Peyer's patch (tissue), 4 donors: ENCODE measurements at regions not wholly inside any gene's neighbourhood (a gene's known extent, or its start where the extent isn't known, plus 50 kb on each side); places are given as distances from the start of the nearest gene placed in this dataset.

Experiments
- DNase-seq, 3 donors: peaks; one replicate each; pipeline ENCODE4 v3.0.0-alpha.2; 2017 to 2019
- H3K27ac ChIP-seq, 4 donors: fragments of 200-600 bp; sonication (generic); one replicate each; pipeline ENCODE4 v1.5.1; 2016 to 2019
- H3K27me3 ChIP-seq, 2 donors: fragments of 200-600 bp; sonication (generic); one replicate each; pipeline ENCODE4 v1.5.1; 2019
- H3K36me3 ChIP-seq, 3 donors: fragments of 200-600 bp; sonication (generic); one replicate each; pipeline ENCODE4 v1.5.1; 2016 to 2019
- H3K4me1 ChIP-seq, 4 donors: fragments of 200-600 bp; sonication (generic); one replicate each; pipeline ENCODE4 v1.5.1; 2016 to 2019
- H3K4me3 ChIP-seq, 4 donors: fragments of 200-600 bp; sonication (generic); 1 replicate in 3 of 4; 2 replicates in 1 of 4; pipeline ENCODE4 v1.5.1; 2016 to 2019; ENCODE audit warnings: mild to moderate bottlenecking in 1 of 4
- H3K9me3 ChIP-seq, 4 donors: fragments of 200-600 bp; sonication (generic); one replicate each; pipeline ENCODE4 v1.5.1; 2016 to 2019; ENCODE audit warnings: mild to moderate bottlenecking in 1 of 4
- CTCF ChIP-seq, 6 experiments: fragments of 450-650 bp in 4 of 6; fragments of 200-600 bp in 2 of 6; sonication (generic) in 1 of 6; IDR thresholded peaks; one replicate each; pipeline ENCODE4 v1.5.1; 2017 to 2019; ENCODE audit warnings: antibody characterized with exemption in 6 of 6, mild to moderate bottlenecking in 3 of 6, moderate library complexity in 1 of 6
- POLR2A ChIP-seq, 2 donors: fragments of 450-650 bp; IDR thresholded peaks; one replicate each; pipeline ENCODE4 v1.5.1; 2017; ENCODE audit warnings: antibody characterized with exemption in 2 of 2, mild to moderate bottlenecking in 2 of 2, moderate library complexity in 2 of 2

GRCh38 chr1:87743256-87743655, 414.6 kb downstream of the LMO4 start:
- no peaks in the 10 kb centered on the region for H3K9me3 ChIP-seq
- no peak for DNase-seq
- H3K4me3 ChIP-seq, result no peak overlapping the region
- no peaks in the 10 kb centered on the region for H3K27me3 ChIP-seq
- H3K4me1 ChIP-seq, result no peaks in the 10 kb centered on the region
- no peak overlapping the region for H3K27ac ChIP-seq
- no peaks in the 10 kb centered on the region for H3K36me3 ChIP-seq
- TF ChIP-seq CTCF (IDR thresholded peaks at IDR 0.05) (no peak), POLR2A (IDR thresholded peaks at IDR 0.05) (no peak)

- H3K4me3 ChIP-seq, result no peak overlapping the region
- H3K27me3 ChIP-seq, result no peaks in the 10 kb centered on the region
- DNase-seq, result no peak
- H3K27ac ChIP-seq, result no peak overlapping the region
- TF ChIP-seq POLR2A (IDR thresholded peaks at IDR 0.05) (no peak), CTCF (IDR thresholded peaks at IDR 0.05) (no peak)
- H3K4me1 ChIP-seq, result no peaks in the 10 kb centered on the region
- no peaks in the 10 kb centered on the region for H3K36me3 ChIP-seq
- no peaks in the 10 kb centered on the region for H3K9me3 ChIP-seq
These were observed 415.4 kb downstream of the LMO4 start for GRCh38 chr1:87744056-87744455.

- Histone ChIP-seq H3K9me3 (no peaks in the 10 kb centered on the region), H3K4me3 (no peak overlapping the region), H3K27ac (no peak overlapping the region), H3K27me3 (no peaks in the 10 kb centered on the region), H3K4me1 (no peaks in the 10 kb centered on the region), H3K36me3 (no peaks in the 10 kb centered on the region)
- no peak for DNase-seq
- no peak for TF ChIP-seq CTCF (IDR thresholded peaks at IDR 0.05)
- TF ChIP-seq POLR2A (IDR thresholded peaks at IDR 0.05), result no peak
These were observed 416.1 kb downstream of the LMO4 start for GRCh38 chr1:87744763-87745162.

- no peak for DNase-seq
These were observed 424.7 kb downstream of the LMO4 start for GRCh38 chr1:87753366-87753765.

GRCh38 chr1:87754139-87754538, 425.5 kb downstream of the LMO4 start:
- Histone ChIP-seq H3K9me3 (no peaks in the 10 kb centered on the region), H3K27me3 (no peaks in the 10 kb centered on the region), H3K36me3 (no peaks in the 10 kb centered on the region), H3K4me3 (no peak overlapping the region), H3K4me1 (no peaks in the 10 kb centered on the region), H3K27ac (no peak overlapping the region)
- no peak for DNase-seq
- no peak for TF ChIP-seq POLR2A (IDR thresholded peaks at IDR 0.05)
- no peak for TF ChIP-seq CTCF (IDR thresholded peaks at IDR 0.05)

More at GRCh38 chr1:87753366-87753765, 424.7 kb downstream of the LMO4 start:
- Histone ChIP-seq H3K27me3 (no peaks in the 10 kb centered on the region), H3K36me3 (no peaks in the 10 kb centered on the region), H3K4me3 (no peak overlapping the region), H3K9me3 (no peaks in the 10 kb centered on the region), H3K27ac (no peak overlapping the region), H3K4me1 (no peaks in the 10 kb centered on the region)
- TF ChIP-seq POLR2A (IDR thresholded peaks at IDR 0.05) (no peak), CTCF (IDR thresholded peaks at IDR 0.05) (no peak)

- no peaks in the 10 kb centered on the region for H3K27me3 ChIP-seq
- no peak overlapping the region for H3K27ac ChIP-seq
- TF ChIP-seq CTCF (IDR thresholded peaks at IDR 0.05) (no peak), POLR2A (IDR thresholded peaks at IDR 0.05) (no peak)
- H3K9me3 ChIP-seq, result no peaks in the 10 kb centered on the region
- no peaks in the 10 kb centered on the region for H3K36me3 ChIP-seq
- no peak overlapping the region for H3K4me3 ChIP-seq
- DNase-seq, result no peak
- no peaks in the 10 kb centered on the region for H3K4me1 ChIP-seq
These were observed 429.0 kb downstream of the LMO4 start for GRCh38 chr1:87757676-87758075.
